IMR-90 (cell line): ENCODE measurements at regions not wholly inside any gene's neighbourhood (a gene's known extent, or its start where the extent isn't known, plus 50 kb on each side); places are given as distances from the start of the nearest gene placed in this dataset.

Experiments
- ATAC-seq: fragments of 200-7000 bp; cut with Tn5 transposase; 2 replicates; pipeline ENCODE4 v1.9.1; 2020; ENCODE audit warnings: low read depth, mild to moderate bottlenecking, moderate library complexity
- BruUV-seq: library from RNA; stranded (reverse); fragments of 400-500 nt; replicated peaks from 2 replicates; lab custom pipeline; 2021; lab: Mats Ljungman, UMichigan
- CTCF ChIA-PET: fragments of 300-600 bp; formaldehyde crosslinking; extraction: SDS; loops from one replicate; lab custom pipeline; 2021; ENCODE audit warnings: antibody characterized with exemption; lab: Yijun Ruan, JAX
- POLR2A ChIA-PET: fragments of 300-600 bp; sonication (Branson Sonifier 250); formaldehyde crosslinking; loops from one replicate; lab custom pipeline; 2022; ENCODE audit warnings: antibody characterized with exemption; ENCODE audit not compliant: unreplicated experiment; lab: Charles Lee
- DNase-seq: peaks from one replicate; pipeline ENCODE4 v3.0.0; 2013
- H2AFZ ChIP-seq: replicated peaks from 2 replicates; pipeline ENCODE3; 2013; ENCODE audit warnings: low read length, mild to moderate bottlenecking; ENCODE audit not compliant: poor library complexity
- H2AK5ac ChIP-seq: 2 replicates; pipeline ENCODE4 v1.6.1; 2013; ENCODE audit warnings: low read depth, low read length, inconsistent platforms
- H2AK9ac ChIP-seq: replicated peaks from 2 replicates; pipeline ENCODE3; 2013; ENCODE audit warnings: mild to moderate bottlenecking, low read depth, low read length, moderate library complexity; ENCODE audit not compliant: poor library complexity
- H2BK120ac ChIP-seq: 2 replicates; pipeline ENCODE4 v1.6.1; 2013; ENCODE audit warnings: low read depth, low read length, inconsistent platforms
- H2BK15ac ChIP-seq: 3 replicates; pipeline ENCODE4 v1.6.1; 2013; ENCODE audit warnings: low read depth, low read length, inconsistent platforms
- H2BK20ac ChIP-seq: 2 replicates; pipeline ENCODE4 v1.6.1; 2013; ENCODE audit warnings: low read depth, mild to moderate bottlenecking, inconsistent platforms, low read length, moderate library complexity
- H2BK5ac ChIP-seq: 2 replicates; pipeline ENCODE4 v1.6.1; 2013; ENCODE audit warnings: mild to moderate bottlenecking, low read depth, low read length, inconsistent platforms; ENCODE audit not compliant: poor library complexity, severe bottlenecking
- H3K14ac ChIP-seq: replicated peaks from 2 replicates; pipeline ENCODE4 v1.6.1; 2013; ENCODE audit warnings: low read depth, low read length, inconsistent platforms
- H3K18ac ChIP-seq: 2 replicates; pipeline ENCODE4 v1.6.1; 2013; ENCODE audit warnings: low read depth, low read length, control low read depth
- H3K23ac ChIP-seq: 2 replicates; pipeline ENCODE4 v1.6.1; 2013; ENCODE audit warnings: low read depth, low read length, inconsistent platforms
- H3K27ac ChIP-seq: 2 replicates; pipeline ENCODE4 v1.5.1; 2013; ENCODE audit warnings: mild to moderate bottlenecking, control low read depth, low read length; ENCODE audit not compliant: insufficient read depth
- H3K27me3 ChIP-seq: 2 replicates; pipeline ENCODE4 v1.6.1; 2013; ENCODE audit warnings: low read length; ENCODE audit not compliant: control insufficient read depth, insufficient read depth
- H3K36me3 ChIP-seq: 2 replicates; pipeline ENCODE4 v1.6.1; 2013; ENCODE audit warnings: low read length, mixed read lengths; ENCODE audit not compliant: control insufficient read depth, insufficient read depth
- H3K4ac ChIP-seq: 2 replicates; pipeline ENCODE4 v1.6.1; 2013; ENCODE audit warnings: low read depth, low read length, inconsistent platforms
- H3K4me1 ChIP-seq: 2 replicates; pipeline ENCODE4 v1.6.1; 2013; ENCODE audit warnings: low read length, mixed read lengths; ENCODE audit not compliant: control insufficient read depth, insufficient read depth
- H3K4me2 ChIP-seq: 2 replicates; pipeline ENCODE4 v1.6.1; 2013; ENCODE audit warnings: low read depth, mild to moderate bottlenecking, control low read depth, low read length, moderate library complexity
- H3K4me3 ChIP-seq: 2 replicates; pipeline ENCODE4 v1.5.1; 2013; ENCODE audit warnings: low read depth, mild to moderate bottlenecking, control low read depth, low read length, moderate library complexity; ENCODE audit not compliant: insufficient read depth
- H3K56ac ChIP-seq: 2 replicates; pipeline ENCODE4 v1.6.1; 2013; ENCODE audit warnings: low read length, inconsistent platforms; ENCODE audit not compliant: insufficient read depth; ENCODE audit errors: extremely low read depth
- H3K79me1 ChIP-seq, 2 experiments: 2 replicates each; pipeline ENCODE4 v1.6.1; 2013; ENCODE audit warnings: low read length in 2 of 2, inconsistent platforms in 1 of 2, low read depth in 1 of 2
- H3K9ac ChIP-seq: 2 replicates; pipeline ENCODE4 v1.6.1; 2013; ENCODE audit warnings: low read depth, low read length, control low read depth
- H3K9me1 ChIP-seq: 2 replicates; pipeline ENCODE4 v1.6.1; 2013; ENCODE audit warnings: low read length, inconsistent platforms; ENCODE audit not compliant: insufficient read depth
- H3K9me3 ChIP-seq: 2 replicates; pipeline ENCODE4 v1.6.1; 2013; ENCODE audit warnings: low read length; ENCODE audit not compliant: control insufficient read depth, insufficient read depth
- H4K20me1 ChIP-seq: 2 replicates; pipeline ENCODE4 v1.6.1; 2013; ENCODE audit warnings: low read length, inconsistent platforms; ENCODE audit not compliant: insufficient read depth
- H4K5ac ChIP-seq: 2 replicates; pipeline ENCODE4 v1.6.1; 2013; ENCODE audit warnings: mild to moderate bottlenecking, low read depth, low read length, control low read depth
- H4K8ac ChIP-seq, 2 experiments: 2 replicates each; pipeline ENCODE4 v1.6.1; 2013; ENCODE audit warnings: low read depth in 2 of 2, low read length in 2 of 2, control low read depth in 1 of 2, inconsistent platforms in 1 of 2
- H4K91ac ChIP-seq: 2 replicates; pipeline ENCODE4 v1.6.1; 2013; ENCODE audit warnings: low read depth, low read length, inconsistent platforms; ENCODE audit not compliant: insufficient read depth
- NFE2L2 ChIP-seq: fragments of 150-350 bp; IDR thresholded peaks from 2 replicates; pipeline ENCODE4 v1.6.1; 2016; ENCODE audit warnings: low read depth, mild to moderate bottlenecking, low read length
- WGBS, 2 experiments: methylation state at CpG; one replicate each; pipeline versions ENCODE4 v1.1.5 to v1.1.7; 2013; ENCODE audit warnings: missing lambda C conversion rate in 2 of 2; ENCODE audit not compliant: insufficient read length in 1 of 2; ENCODE audit errors: extremely low coverage in 2 of 2; 5-methylcytosine and 5-hydroxymethylcytosine counted together
- dilution Hi-C: fragments of 300-500 bp; cut with HindIII; formaldehyde crosslinking; loops from one replicate; pipeline ENCODE4 v1.14.3; 2018; ENCODE audit warnings: low sequenced_read_pairs; ENCODE audit not compliant: unreplicated experiment
- in situ Hi-C: fragments of 300-500 bp; cut with MboI; formaldehyde crosslinking; loops from 3 replicates; pipeline ENCODE4 v1.14.3; 2019; ENCODE audit warnings: low sequenced_read_pairs, inconsistent platforms, mixed read lengths
- intact Hi-C: fragments of 100-400 bp; cut with micrococcal nuclease; formaldehyde crosslinking; loops from 2 replicates; pipeline ENCODE4 v1.10.0; 2022

DNA sequence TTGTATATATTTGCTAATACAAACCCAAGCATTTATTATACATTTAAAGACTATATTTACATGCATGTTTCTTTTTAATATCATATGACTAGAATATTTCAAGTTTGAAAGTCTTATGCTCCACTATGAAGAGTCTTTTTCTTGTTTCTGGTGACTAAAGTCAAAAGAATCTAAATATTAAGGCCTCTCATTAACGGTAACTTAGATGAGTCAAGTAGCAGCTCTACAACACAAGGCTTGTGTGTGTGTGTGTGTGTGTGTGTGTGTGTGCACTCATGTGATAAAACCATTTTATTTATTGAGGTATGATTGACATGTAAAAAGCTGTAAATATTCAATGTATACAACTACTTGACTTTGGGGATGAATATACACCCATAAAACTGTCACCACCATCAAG lies 275.6 kb downstream of the TFAP2B start:
- Histone ChIP-seq H3K4me3 (no peak overlapping the region), H3K27ac (no peak overlapping the region), H4K20me1 (no peaks in the 10 kb centered on the region), H3K23ac (no peak overlapping the region), H3K79me1 (no peaks in the 10 kb centered on the region), H2BK20ac (no peak overlapping the region), H3K27me3 (no peaks in the 10 kb centered on the region), H3K9me3 (peaks cover 6% of the 10 kb centered on the region), H3K4me2 (no peak overlapping the region), H3K14ac (no peak overlapping the region), H2BK15ac (no peak overlapping the region), H3K9me1 (no peaks in the 10 kb centered on the region), H3K4me1 (no peaks in the 10 kb centered on the region), H2AK5ac (no peak overlapping the region), H3K36me3 (no peaks in the 10 kb centered on the region), H3K18ac (no peak overlapping the region), H4K5ac (no peak overlapping the region), H3K9ac (no peak overlapping the region), H4K8ac (no peak overlapping the region), H2AFZ (no peak overlapping the region), H3K56ac (no peak overlapping the region), H2BK5ac (no peak overlapping the region), H3K4ac (no peak overlapping the region), H2AK9ac (no peak overlapping the region), H4K91ac (no peak overlapping the region), H2BK120ac (no peak overlapping the region)
- DNase-seq: no peak
- TF ChIP-seq NFE2L2: no peak
- in situ Hi-C loops (no loop called here), dilution Hi-C loops (no loop called here), intact Hi-C loops (no loop called here)
- no peak for ATAC-seq
- no TSS peak for BruUV-seq
- WGBS, 2 experiments: no CpG with 5 or more reads among the region's 1 CpG
- CTCF ChIA-PET: interaction anchor here (0.6 kb wide), 1 partner anchor 962 kb away, joined by 3 read pairs; no protein-coding TSS in a partner anchor
- POLR2A ChIA-PET: no interaction called here
